Activated naive CD4-positive, alpha-beta T cell treated with anti-CD3 and anti-CD28 coated beads, Interleukin-2, amount 50 U/mL, for 72 hours (primary cell): ENCODE measurements at regions not wholly inside any gene's neighbourhood (a gene's known extent, or its start where the extent isn't known, plus 50 kb on each side); places are given as distances from the start of the nearest gene placed in this dataset.
A peak's percentile ranks its signal among the peaks of the same experiment; 100 is the strongest.
"Not testable (repeated sequence)": the region's sequence is repeated elsewhere in the genome, so short reads cannot be mapped to it uniquely, and the experiment has no call there.

Experiments used
- ATAC-seq, 2 donors: fragments of 150-1000 bp; cut with Tn5 transposase; 2 replicates each; pipeline ENCODE4 v1.10.0; 2021; ENCODE audit warnings: mild to moderate bottlenecking in 2 of 2, moderate library complexity in 2 of 2
- DNase-seq, 2 donors: peaks; one replicate each; pipeline ENCODE4 v3.0.0; 2021 to 2022; ENCODE audit warnings: low spot score in 2 of 2
- H3K27ac Mint-ChIP-seq, 2 donors: one replicate each; pipeline ENCODE4 v1.8.0; 2022; ENCODE audit warnings: mild to moderate bottlenecking in 2 of 2, mixed read lengths in 2 of 2
- H3K36me3 Mint-ChIP-seq, 2 donors: one replicate each; pipeline ENCODE4 v1.8.0; 2022; ENCODE audit warnings: mixed read lengths in 2 of 2
- H3K9me3 Mint-ChIP-seq, 2 donors: one replicate each; pipeline ENCODE4 v1.8.0; 2022; ENCODE audit warnings: mixed read lengths in 2 of 2

- no peak for DNase-seq
- ATAC-seq, result no peak
- Mint-ChIP-seq H3K27ac (no peak overlapping the region), H3K9me3 (no peaks in the 10 kb centered on the region), H3K36me3 (no peaks in the 10 kb centered on the region)
Observed at GRCh38 chr14:21910260-21910659, 236.6 kb upstream of the OR4E1 start.

- H3K27ac Mint-ChIP-seq, result peak overlapping the region in 1 of 2 donors; percentile 67
- peak; percentile 64 to 75 for ATAC-seq
- peaks cover 4 to 7% of the 10 kb centered on the region in 2 donors for H3K36me3 Mint-ChIP-seq
- H3K9me3 Mint-ChIP-seq, result peaks cover 0 to 4% of the 10 kb centered on the region in 2 donors
- DNase-seq, result peak in 1 of 2 donors; percentile 42
Observed at GRCh38 chr14:21902561-21903181, 229.1 kb upstream of the OR4E1 start.

GRCh38 chr14:21894898-21895194 is 221.2 kb upstream of the OR4E1 start:
- not testable (repeated sequence) for DNase-seq, H3K9me3 Mint-ChIP-seq

GRCh38 chr14:21894003-21894897 is 220.6 kb upstream of the OR4E1 start:
- peak overlapping the region; percentile 38 to 92 for H3K27ac Mint-ChIP-seq
- ATAC-seq, result peak; percentile 84 to 93
- DNase-seq, result peak in 1 of 2 donors; percentile 48
- H3K9me3 Mint-ChIP-seq, result no peaks in the 10 kb centered on the region
- no peaks in the 10 kb centered on the region for H3K36me3 Mint-ChIP-seq

More at GRCh38 chr14:21894898-21895194, 221.2 kb upstream of the OR4E1 start:
- peak overlapping the region in 1 of 2 donors; percentile 92 for H3K27ac Mint-ChIP-seq
- ATAC-seq, result peak; percentile 65 to 79
- not testable (repeated sequence) for H3K36me3 Mint-ChIP-seq

GRCh38 chr14:21891921-21892320 is 218.3 kb upstream of the OR4E1 start:
- DNase-seq, result no peak
- Mint-ChIP-seq H3K27ac (no peak overlapping the region), H3K9me3 (no peaks in the 10 kb centered on the region), H3K36me3 (no peaks in the 10 kb centered on the region)
- ATAC-seq, result no peak

- ATAC-seq (no peak), DNase-seq (no peak)
- Mint-ChIP-seq H3K9me3 (peaks cover 6 to 7% of the 10 kb centered on the region in 2 donors), H3K36me3 (peaks cover 7 to 9% of the 10 kb centered on the region in 2 donors), H3K27ac (no peak overlapping the region)
Observed at GRCh38 chr14:21884995-21885394, 211.4 kb upstream of the OR4E1 start.

GRCh38 chr14:21882226-21882625 is 208.6 kb upstream of the OR4E1 start:
- ATAC-seq, result no peak

GRCh38 chr14:21880918-21881317 is 207.3 kb upstream of the OR4E1 start:
- ATAC-seq, result peak in 1 of 2 donors; percentile 35
- Mint-ChIP-seq H3K36me3 (peaks cover 7 to 9% of the 10 kb centered on the region in 2 donors), H3K27ac (no peak overlapping the region), H3K9me3 (peaks cover 6 to 7% of the 10 kb centered on the region in 2 donors)
- no peak for DNase-seq

More at GRCh38 chr14:21882226-21882625, 208.6 kb upstream of the OR4E1 start:
- no peak for DNase-seq
- H3K36me3 Mint-ChIP-seq, result peaks cover 7 to 9% of the 10 kb centered on the region in 2 donors
- H3K9me3 Mint-ChIP-seq, result peaks cover 6 to 7% of the 10 kb centered on the region in 2 donors
- H3K27ac Mint-ChIP-seq, result no peak overlapping the region

GRCh38 chr14:21875791-21876190 is 202.2 kb upstream of the OR4E1 start:
- H3K9me3 Mint-ChIP-seq, result no peaks in the 10 kb centered on the region
- DNase-seq, result no peak
- no peaks in the 10 kb centered on the region for H3K36me3 Mint-ChIP-seq
- no peak for ATAC-seq
- no peak overlapping the region for H3K27ac Mint-ChIP-seq

- H3K9me3 Mint-ChIP-seq, result no peaks in the 10 kb centered on the region
- peak in 1 of 2 donors; percentile 68 for ATAC-seq
- DNase-seq, result no peak
- no peak overlapping the region for H3K27ac Mint-ChIP-seq
- no peaks in the 10 kb centered on the region for H3K36me3 Mint-ChIP-seq
Observed at GRCh38 chr14:21874946-21875345, 201.3 kb upstream of the OR4E1 start.

GRCh38 chr14:21874167-21874566 is 200.5 kb upstream of the OR4E1 start:
- H3K27ac Mint-ChIP-seq, result no peak overlapping the region
- no peaks in the 10 kb centered on the region for H3K9me3 Mint-ChIP-seq
- ATAC-seq (no peak), DNase-seq (no peak)
- no peaks in the 10 kb centered on the region for H3K36me3 Mint-ChIP-seq

GRCh38 chr14:21868442-21869046 is 194.9 kb upstream of the OR4E1 start:
- DNase-seq, result peak; percentile 73 to 77
- H3K27ac Mint-ChIP-seq, result peak overlapping the region in 1 of 2 donors; percentile 47
- H3K36me3 Mint-ChIP-seq, result no peaks in the 10 kb centered on the region
- H3K9me3 Mint-ChIP-seq, result no peaks in the 10 kb centered on the region
- peak; percentile 97 to 98 for ATAC-seq

- ATAC-seq (peak in 1 of 2 donors; percentile 37), DNase-seq (no peak)
- H3K36me3 Mint-ChIP-seq, result peaks cover 0 to 6% of the 10 kb centered on the region in 2 donors
- no peaks in the 10 kb centered on the region for H3K9me3 Mint-ChIP-seq
- peak overlapping the region in 1 of 2 donors; percentile 24 for H3K27ac Mint-ChIP-seq
Observed at GRCh38 chr14:21867541-21867940, 193.9 kb upstream of the OR4E1 start.

GRCh38 chr14:21866479-21866878 is 192.9 kb upstream of the OR4E1 start:
- peaks cover 0 to 6% of the 10 kb centered on the region in 2 donors for H3K36me3 Mint-ChIP-seq
- no peaks in the 10 kb centered on the region for H3K9me3 Mint-ChIP-seq
- DNase-seq, result no peak
- no peak for ATAC-seq
- no peak overlapping the region for H3K27ac Mint-ChIP-seq

GRCh38 chr14:21863289-21863688 is 189.7 kb upstream of the OR4E1 start:
- Mint-ChIP-seq H3K36me3 (peaks cover 0 to 6% of the 10 kb centered on the region in 2 donors), H3K27ac (peak overlapping the region; percentile 18 to 82), H3K9me3 (no peaks in the 10 kb centered on the region)
- ATAC-seq, result no peak
- DNase-seq, result no peak

- DNase-seq (no peak), ATAC-seq (peak; percentile 75 to 81)
- peak overlapping the region; percentile 1 to 58 for H3K27ac Mint-ChIP-seq
- no peaks in the 10 kb centered on the region for H3K9me3 Mint-ChIP-seq
- H3K36me3 Mint-ChIP-seq, result peaks cover 0 to 6% of the 10 kb centered on the region in 2 donors
Observed at GRCh38 chr14:21861153-21861552, 187.5 kb upstream of the OR4E1 start.

GRCh38 chr14:21860172-21860571 is 186.6 kb upstream of the OR4E1 start:
- peak overlapping the region in 1 of 2 donors; percentile 1 for H3K27ac Mint-ChIP-seq
- H3K9me3 Mint-ChIP-seq, result no peaks in the 10 kb centered on the region
- DNase-seq (peak in 1 of 2 donors; percentile 45), ATAC-seq (peak; percentile 33 to 43)
- peaks cover 0 to 6% of the 10 kb centered on the region in 2 donors for H3K36me3 Mint-ChIP-seq
